SU-DHL-6 (cell line): ENCODE measurements at regions not wholly inside any gene's neighbourhood (a gene's known extent, or its start where the extent isn't known, plus 50 kb on each side); places are given as distances from the start of the nearest gene placed in this dataset.

ENCODE experiments used
- H2AFZ ChIP-seq: fragments of 200-600 bp; sonication (generic); 2 replicates; pipeline ENCODE4 v1.6.1; 2014; ENCODE audit warnings: low read depth, mild to moderate bottlenecking, moderate library complexity, mixed read lengths, antibody characterized with exemption, low read length; ENCODE audit not compliant: severe bottlenecking
- H3F3A ChIP-seq: fragments of 200-600 bp; shearing (Covaris generic); 2 replicates; pipeline ENCODE4 v1.6.0; 2016; ENCODE audit warnings: antibody characterized with exemption, mild to moderate bottlenecking; ENCODE audit not compliant: insufficient read depth
- H3K27ac ChIP-seq: fragments of 200-600 bp; sonication (generic); 2 replicates; pipeline ENCODE4 v1.5.1; 2016; ENCODE audit warnings: low read depth, mild to moderate bottlenecking, low read length, moderate library complexity, mixed read lengths
- H3K27me3 ChIP-seq: fragments of 200-600 bp; sonication (generic), shearing (Covaris generic); 2 replicates; pipeline ENCODE4 v1.6.0; 2014; ENCODE audit warnings: mild to moderate bottlenecking, low read length
- H3K36me3 ChIP-seq: fragments of 200-600 bp; sonication (generic); 2 replicates; pipeline ENCODE4 v1.6.1; 2014; ENCODE audit warnings: mild to moderate bottlenecking, low read length, mixed read lengths
- H3K4me2 ChIP-seq: fragments of 300-600, 200-600 bp; shearing (Covaris generic), sonication (generic); 2 replicates; pipeline ENCODE4 v1.6.0; 2014; ENCODE audit warnings: low read length, low read depth, mild to moderate bottlenecking; ENCODE audit not compliant: poor library complexity, severe bottlenecking
- H3K4me3 ChIP-seq: fragments of 200-600 bp; sonication (generic); 2 replicates; pipeline ENCODE4 v1.5.1; 2014; ENCODE audit warnings: antibody characterized with exemption, low read length, mild to moderate bottlenecking, mixed read lengths; ENCODE audit not compliant: insufficient read depth, poor library complexity, severe bottlenecking
- H3K79me2 ChIP-seq: fragments of 200-600 bp; sonication (generic); 2 replicates; pipeline ENCODE4 v1.6.1; 2014; ENCODE audit warnings: mild to moderate bottlenecking, low read length, moderate library complexity; ENCODE audit not compliant: insufficient read depth
- H3K9ac ChIP-seq: fragments of 200-600 bp; sonication (generic); 2 replicates; pipeline ENCODE4 v1.7.0; 2014; ENCODE audit warnings: mild to moderate bottlenecking, low read length
- H3K9me2 ChIP-seq: fragments of 200-600 bp; sonication (generic); replicated peaks from 2 replicates; pipeline ENCODE4 v1.6.1; 2014; ENCODE audit warnings: low read length; ENCODE audit not compliant: insufficient read depth
- H3K9me3 ChIP-seq: fragments of 200-600 bp; sonication (generic); 2 replicates; pipeline ENCODE4 v1.6.1; 2014; ENCODE audit warnings: low read length, mixed read lengths; ENCODE audit not compliant: insufficient read depth
- H4K20me1 ChIP-seq: fragments of 200-600 bp; sonication (generic); 2 replicates; pipeline ENCODE4 v1.6.1; 2014; ENCODE audit warnings: low read depth, mild to moderate bottlenecking, antibody characterized with exemption, low read length, moderate library complexity, mixed read lengths
- CTCF ChIP-seq: fragments of 200-600 bp; sonication (generic); IDR thresholded peaks from one replicate; pipeline ENCODE4 v1.5.1; 2017; ENCODE audit warnings: antibody characterized with exemption, mild to moderate bottlenecking, low read length, moderate library complexity; ENCODE audit not compliant: insufficient read depth, poor library complexity, severe bottlenecking
- EZH2phosphoT487 ChIP-seq: fragments of 200-600 bp; sonication (generic), shearing (Covaris generic); conservative IDR thresholded peaks from 2 replicates; pipeline ENCODE4 v1.6.1; 2018; ENCODE audit warnings: mild to moderate bottlenecking, antibody characterized with exemption, low read length, moderate library complexity, mixed read lengths

GRCh38 chr6:6861351-6861894 lies 246.3 kb upstream of the RREB1 start:
- Histone ChIP-seq H3K9ac (no peak overlapping the region), H3K4me2 (no peak overlapping the region), H2AFZ (no peak overlapping the region), H3F3A (no peaks in the 10 kb centered on the region), H3K27ac (no peak overlapping the region), H4K20me1 (no peaks in the 10 kb centered on the region), H3K4me3 (no peak overlapping the region), H3K27me3 (no peaks in the 10 kb centered on the region), H3K36me3 (no peaks in the 10 kb centered on the region), H3K79me2 (no peaks in the 10 kb centered on the region), H3K9me2 (no peaks in the 10 kb centered on the region), H3K9me3 (no peaks in the 10 kb centered on the region)
- TF ChIP-seq CTCF (no peak), EZH2phosphoT487 (no peak)

- no peak overlapping the region for H3K9ac ChIP-seq
- no peak overlapping the region for H3K27ac ChIP-seq
- no peaks in the 10 kb centered on the region for H3K36me3 ChIP-seq
- no peaks in the 10 kb centered on the region for H3K79me2 ChIP-seq
- no peaks in the 10 kb centered on the region for H3F3A ChIP-seq
- no peaks in the 10 kb centered on the region for H3K9me3 ChIP-seq
- H3K4me2 ChIP-seq: no peak overlapping the region
- no peaks in the 10 kb centered on the region for H4K20me1 ChIP-seq
- no peak for TF ChIP-seq CTCF
- no peak for TF ChIP-seq EZH2phosphoT487
- H3K9me2 ChIP-seq: no peaks in the 10 kb centered on the region
- no peak overlapping the region for H2AFZ ChIP-seq
- H3K4me3 ChIP-seq: no peak overlapping the region
- no peaks in the 10 kb centered on the region for H3K27me3 ChIP-seq
Measured at GRCh38 chr6:6861995-6862394, 245.8 kb upstream of the RREB1 start.

DNA sequence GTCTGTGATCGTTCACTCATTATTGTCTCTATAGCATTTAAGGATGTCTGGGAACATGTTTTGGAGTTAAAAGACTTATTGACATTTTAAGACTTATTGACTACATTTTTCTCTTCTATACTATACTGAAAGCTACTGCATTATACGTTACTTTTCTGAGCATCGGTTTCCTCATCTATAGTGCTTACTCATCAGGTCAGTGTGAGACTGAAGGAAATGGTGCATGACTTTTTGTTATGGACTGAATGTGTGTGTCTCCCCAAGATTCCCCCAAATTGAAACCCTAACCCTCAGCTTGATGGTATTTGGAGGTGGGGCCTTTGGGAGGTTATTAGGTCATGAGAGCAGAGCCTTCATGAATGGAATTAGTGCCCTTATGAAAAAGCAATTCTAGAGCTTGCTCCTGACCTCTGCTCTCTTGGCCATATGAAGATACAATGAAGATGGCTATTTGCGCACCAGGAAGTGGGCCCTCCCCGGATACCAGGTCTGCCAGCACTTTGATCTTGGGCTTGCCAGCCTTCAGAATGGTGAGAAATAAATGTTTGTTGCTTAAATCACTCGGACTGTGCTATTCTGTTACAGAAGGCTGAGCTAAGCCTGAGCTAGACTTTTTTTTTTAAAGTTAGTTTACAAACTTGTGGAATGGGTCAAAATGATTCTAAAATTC lies 243.7 kb upstream of the RREB1 start:
- Histone ChIP-seq H3K9me2 (no peaks in the 10 kb centered on the region), H3K79me2 (no peaks in the 10 kb centered on the region), H3F3A (no peaks in the 10 kb centered on the region), H3K9me3 (no peaks in the 10 kb centered on the region), H3K27ac (no peak overlapping the region), H3K4me3 (no peak overlapping the region), H3K27me3 (no peaks in the 10 kb centered on the region), H3K36me3 (no peaks in the 10 kb centered on the region), H2AFZ (no peak overlapping the region), H3K9ac (no peak overlapping the region), H4K20me1 (no peaks in the 10 kb centered on the region), H3K4me2 (no peak overlapping the region)
- TF ChIP-seq EZH2phosphoT487: no peak
- no peak for TF ChIP-seq CTCF
